H9 (cell line): ENCODE measurements at regions not wholly inside any gene's neighbourhood (a gene's known extent, or its start where the extent isn't known, plus 50 kb on each side); places are given as distances from the start of the nearest gene placed in this dataset.

ENCODE experiments used
- DNase-seq: peaks from one replicate; pipeline ENCODE4 v3.0.0-alpha.2; 2017
- H2AFZ ChIP-seq: one replicate; pipeline ENCODE4 v1.6.1; 2013; ENCODE audit warnings: mild to moderate bottlenecking, low read length, control low read depth, moderate library complexity
- H2AK5ac ChIP-seq: 2 replicates; pipeline ENCODE4 v1.6.1; 2013; ENCODE audit warnings: low read length, control low read depth, mixed read lengths; ENCODE audit not compliant: insufficient read length
- H2BK120ac ChIP-seq: one replicate; pipeline ENCODE4 v1.6.1; 2013; ENCODE audit warnings: low read depth, mild to moderate bottlenecking, low read length, control low read depth, inconsistent platforms; ENCODE audit not compliant: poor library complexity, severe bottlenecking
- H2BK12ac ChIP-seq: 2 replicates; pipeline ENCODE4 v1.6.1; 2013; ENCODE audit warnings: low read length, control low read depth, mixed read lengths, low read depth; ENCODE audit not compliant: insufficient read length
- H2BK15ac ChIP-seq: 2 replicates; pipeline ENCODE4 v1.6.1; 2013; ENCODE audit warnings: low read depth, low read length, control low read depth
- H2BK20ac ChIP-seq: one replicate; pipeline ENCODE4 v1.6.1; 2013; ENCODE audit warnings: low read depth, mild to moderate bottlenecking, low read length, control low read depth, inconsistent platforms; ENCODE audit not compliant: poor library complexity, severe bottlenecking
- H2BK5ac ChIP-seq: 2 replicates; pipeline ENCODE4 v1.6.1; 2013; ENCODE audit warnings: low read length, control low read depth, mixed read lengths; ENCODE audit not compliant: insufficient read length
- H3K14ac ChIP-seq: 2 replicates; pipeline ENCODE4 v1.6.1; 2013; ENCODE audit warnings: low read length, control low read depth; ENCODE audit not compliant: insufficient read depth
- H3K18ac ChIP-seq: 2 replicates; pipeline ENCODE4 v1.6.1; 2013; ENCODE audit warnings: low read depth, mild to moderate bottlenecking, mixed read lengths, low read length, control low read depth; ENCODE audit not compliant: insufficient read length
- H3K23ac ChIP-seq: 2 replicates; pipeline ENCODE4 v1.6.1; 2013; ENCODE audit warnings: low read length, control low read depth, mixed read lengths, low read depth; ENCODE audit not compliant: insufficient read length
- H3K23me2 ChIP-seq: 2 replicates; pipeline ENCODE4 v1.6.1; 2013; ENCODE audit warnings: low read depth, mild to moderate bottlenecking, mixed read lengths, low read length, control low read depth; ENCODE audit not compliant: insufficient read length, poor library complexity, severe bottlenecking
- H3K27ac ChIP-seq: 2 replicates; pipeline ENCODE4 v1.5.1; 2013; ENCODE audit warnings: low read length, control low read depth, mixed read lengths, low read depth; ENCODE audit not compliant: insufficient read length
- H3K27me3 ChIP-seq: 2 replicates; pipeline ENCODE4 v1.6.1; 2013; ENCODE audit warnings: low read length, control low read depth, inconsistent platforms; ENCODE audit not compliant: insufficient read depth
- H3K4ac ChIP-seq: 2 replicates; pipeline ENCODE4 v1.6.1; 2013; ENCODE audit warnings: low read depth, mild to moderate bottlenecking, control low read depth, inconsistent platforms, low read length, moderate library complexity
- H3K4me1 ChIP-seq: 2 replicates; pipeline ENCODE4 v1.6.1; 2013; ENCODE audit warnings: low read length, control low read depth, inconsistent platforms; ENCODE audit not compliant: insufficient read depth
- H3K4me2 ChIP-seq: 2 replicates; pipeline ENCODE4 v1.6.1; 2013; ENCODE audit warnings: low read length, control low read depth, mixed read lengths; ENCODE audit not compliant: insufficient read length, insufficient read depth
- H3K56ac ChIP-seq: 2 replicates; pipeline ENCODE4 v1.6.1; 2013; ENCODE audit warnings: low read depth, mild to moderate bottlenecking, mixed read lengths, low read length, control low read depth; ENCODE audit not compliant: insufficient read length
- H3K79me1 ChIP-seq: 2 replicates; pipeline ENCODE4 v1.6.1; 2013; ENCODE audit warnings: low read depth, mild to moderate bottlenecking, moderate library complexity, low read length, control low read depth, inconsistent platforms; ENCODE audit not compliant: insufficient read depth, poor library complexity, severe bottlenecking
- H3K79me2 ChIP-seq: 2 replicates; pipeline ENCODE4 v1.6.1; 2013; ENCODE audit warnings: low read length, control low read depth, inconsistent platforms; ENCODE audit not compliant: insufficient read depth
- H3K9ac ChIP-seq: 2 replicates; pipeline ENCODE4 v1.6.1; 2013; ENCODE audit warnings: low read length, control low read depth, mixed read lengths; ENCODE audit not compliant: insufficient read length; ENCODE audit errors: extremely low read depth
- H3K9me3 ChIP-seq: one replicate; pipeline ENCODE4 v1.6.1; 2013; ENCODE audit warnings: low read depth, low read length, inconsistent platforms; ENCODE audit not compliant: control insufficient read depth
- H3T11ph ChIP-seq: one replicate; pipeline ENCODE4 v1.6.1; 2013; ENCODE audit warnings: mild to moderate bottlenecking, low read length, control low read depth, inconsistent platforms
- H4K20me1 ChIP-seq: one replicate; pipeline ENCODE4 v1.6.1; 2013; ENCODE audit not compliant: control insufficient read depth, insufficient read length, insufficient read depth
- H4K5ac ChIP-seq: 2 replicates; pipeline ENCODE4 v1.6.1; 2013; ENCODE audit warnings: low read depth, mild to moderate bottlenecking, mixed read lengths, low read length, control low read depth; ENCODE audit not compliant: insufficient read length
- H4K8ac ChIP-seq: replicated peaks from 2 replicates; pipeline ENCODE4 v1.6.1; 2013; ENCODE audit warnings: low read length, control low read depth, mixed read lengths, low read depth; ENCODE audit not compliant: insufficient read length
- H4K91ac ChIP-seq: 2 replicates; pipeline ENCODE4 v1.6.1; 2013; ENCODE audit warnings: low read depth, mild to moderate bottlenecking, moderate library complexity, mixed read lengths, low read length, control low read depth; ENCODE audit not compliant: insufficient read length
- H3K27ac Mint-ChIP-seq, 3 experiments: 2 replicates in 2 of 3; 3 replicates in 1 of 3; pipeline ENCODE4 v1.8.0; 2020 to 2021; ENCODE audit warnings: mixed read lengths in 3 of 3, mild to moderate bottlenecking in 1 of 3, moderate library complexity in 1 of 3
- H3K27me3 Mint-ChIP-seq: 2 replicates; pipeline ENCODE4 v1.8.0; 2021; ENCODE audit warnings: low read depth, mild to moderate bottlenecking, moderate library complexity, mixed read lengths
- H3K36me3 Mint-ChIP-seq, 3 experiments: 2 replicates in 2 of 3; 3 replicates in 1 of 3; pipeline ENCODE4 v1.8.0; 2020 to 2021; ENCODE audit warnings: low read depth in 3 of 3, mixed read lengths in 3 of 3; ENCODE audit not compliant: insufficient read depth in 1 of 3
- H3K4me1 Mint-ChIP-seq, 2 experiments: 2 replicates each; pipeline ENCODE4 v1.8.0; 2020; ENCODE audit warnings: mixed read lengths in 2 of 2
- H3K4me3 Mint-ChIP-seq, 2 experiments: 2 replicates in 1 of 2; 3 replicates in 1 of 2; pipeline ENCODE4 v1.8.0; 2020 to 2021; ENCODE audit warnings: mild to moderate bottlenecking in 2 of 2, mixed read lengths in 2 of 2, moderate library complexity in 1 of 2
- H3K9me3 Mint-ChIP-seq, 2 experiments: 2 replicates in 1 of 2; 3 replicates in 1 of 2; pipeline ENCODE4 v1.8.0; 2020; ENCODE audit warnings: mild to moderate bottlenecking in 2 of 2, mixed read lengths in 2 of 2, moderate library complexity in 1 of 2
- CTCF ChIP-seq: fragments of 200-600 bp; sonication (generic); conservative IDR thresholded peaks from 3 replicates; pipeline ENCODE4 v1.8.0; 2021; ENCODE audit warnings: antibody characterized with exemption, mild to moderate bottlenecking

GRCh38 chr11:26126741-26127140 is 205.2 kb upstream of the ANO3 start:
- Histone ChIP-seq H3K18ac (no peak overlapping the region), H2BK12ac (no peak overlapping the region), H3K79me1 (no peaks in the 10 kb centered on the region), H2AK5ac (no peak overlapping the region), H3K4me1 (no peaks in the 10 kb centered on the region), H4K5ac (no peak overlapping the region), H2BK15ac (no peak overlapping the region), H4K91ac (no peak overlapping the region), H4K20me1 (no peaks in the 10 kb centered on the region), H3K23me2 (no peaks in the 10 kb centered on the region), H2BK120ac (no peak overlapping the region), H3K79me2 (no peaks in the 10 kb centered on the region), H3K9ac (no peak overlapping the region), H3K4ac (no peak overlapping the region), H3K9me3 (no peaks in the 10 kb centered on the region), H3K56ac (no peak overlapping the region), H3K4me2 (no peak overlapping the region), H4K8ac (no peak overlapping the region), H3K27me3 (no peaks in the 10 kb centered on the region), H2BK20ac (no peak overlapping the region), H3K14ac (no peak overlapping the region), H3K23ac (no peak overlapping the region), H2AFZ (no peak overlapping the region), H3K27ac (no peak overlapping the region), H3T11ph (no peak overlapping the region), H2BK5ac (no peak overlapping the region)
- Mint-ChIP-seq H3K4me3 (no peak overlapping the region), H3K27ac (no peak overlapping the region), H3K36me3 (no peaks in the 10 kb centered on the region), H3K9me3 (no peaks in the 10 kb centered on the region; a peak in 1 of 5 replicates), H3K4me1 (no peaks in the 10 kb centered on the region), H3K27me3 (no peaks in the 10 kb centered on the region)
- DNase-seq = no peak
- no peak for TF ChIP-seq CTCF
